NB4 (cell line): ENCODE measurements at regions not wholly inside any gene's neighbourhood (a gene's known extent, or its start where the extent isn't known, plus 50 kb on each side); places are given as distances from the start of the nearest gene placed in this dataset.

ENCODE experiments used
- DNase-seq: peaks from one replicate; pipeline ENCODE4 v3.0.0; 2010; ENCODE audit warnings: low read depth
- H3K4me3 ChIP-seq: one replicate; pipeline ENCODE4 v1.5.1; 2011; ENCODE audit warnings: mild to moderate bottlenecking, low read depth, low read length, moderate library complexity
- CTCF ChIP-seq: IDR thresholded peaks from one replicate; pipeline ENCODE4 v1.5.1; 2012; ENCODE audit warnings: low read depth, low read length
- MAX ChIP-seq: IDR thresholded peaks from 2 replicates; pipeline ENCODE4 v1.6.1; 2011; ENCODE audit warnings: low read depth, low read length
- MYC ChIP-seq: IDR thresholded peaks from 2 replicates; pipeline ENCODE4 v1.6.1; 2011; ENCODE audit warnings: low read depth, low read length
- POLR2A ChIP-seq: IDR thresholded peaks from 2 replicates; pipeline ENCODE4 v1.6.1; 2011; ENCODE audit warnings: mild to moderate bottlenecking; ENCODE audit not compliant: insufficient read length; ENCODE audit errors: extremely low read depth

GRCh38 chr1:80678438-80678837 lies 1122.3 kb upstream of the ADGRL2 start:
- no peak overlapping the region for H3K4me3 ChIP-seq
- no peak for DNase-seq
- TF ChIP-seq CTCF: no peak
- no peak for TF ChIP-seq MAX
- no peak for TF ChIP-seq MYC
- no peak for TF ChIP-seq POLR2A

- DNase-seq: no peak
- no peak overlapping the region for H3K4me3 ChIP-seq
- TF ChIP-seq MAX (no peak), MYC (no peak), POLR2A (no peak)
These were observed 1125.3 kb upstream of the ADGRL2 start for GRCh38 chr1:80675454-80675853.

GRCh38 chr1:80673935-80674597 lies 1126.7 kb upstream of the ADGRL2 start:
- DNase-seq: no peak
- TF ChIP-seq POLR2A: no peak

GRCh38 chr1:80668372-80668771 lies 1132.4 kb upstream of the ADGRL2 start:
- H3K4me3 ChIP-seq: no peak overlapping the region
- no peak for TF ChIP-seq MAX
- TF ChIP-seq POLR2A: no peak
- no peak for TF ChIP-seq CTCF
- no peak for TF ChIP-seq MYC
- no peak for DNase-seq

More at GRCh38 chr1:80673935-80674597, 1126.7 kb upstream of the ADGRL2 start:
- no peak overlapping the region for H3K4me3 ChIP-seq

GRCh38 chr1:80666073-80666472 lies 1134.7 kb upstream of the ADGRL2 start:
- DNase-seq: no peak
- no peak overlapping the region for H3K4me3 ChIP-seq
- TF ChIP-seq MAX: no peak
- no peak for TF ChIP-seq MYC
- no peak for TF ChIP-seq CTCF
- TF ChIP-seq POLR2A: no peak

GRCh38 chr1:80659161-80659560 lies 1141.6 kb upstream of the ADGRL2 start:
- DNase-seq: no peak
- no peak for TF ChIP-seq CTCF
- TF ChIP-seq POLR2A: no peak
- TF ChIP-seq MAX: no peak
- TF ChIP-seq MYC: no peak

More at GRCh38 chr1:80659161-80659560, 1141.6 kb upstream of the ADGRL2 start:
- H3K4me3 ChIP-seq: no peak overlapping the region
